ENCODE measurements at regions not wholly inside any gene's neighbourhood (a gene's known extent, or its start where the extent isn't known, plus 50 kb on each side); places are given as distances from the start of the nearest gene placed in this dataset.

- ATAC-seq (ENCODE audit: low read depth) (no peak), DNase-seq (ENCODE audit: low spot score) (no peak)
- TF ChIP-seq CTCF (IDR thresholded peaks at IDR 0.05; ENCODE audit: poor library complexity, severe bottlenecking), result no peak
- no peak overlapping the region for H3K4me3 ChIP-seq (ENCODE audit: severe bottlenecking)
- no peaks in the 10 kb centered on the region for H3K36me3 ChIP-seq (ENCODE audit: low read depth)
- H3K27me3 ChIP-seq (ENCODE audit: insufficient read depth, poor library complexity, severe bottlenecking), result peaks cover 8% of the 10 kb centered on the region
- H3K4me1 ChIP-seq (ENCODE audit: insufficient read depth, poor library complexity, severe bottlenecking), result no peaks in the 10 kb centered on the region
- no peak overlapping the region for H3K27ac ChIP-seq (ENCODE audit: poor library complexity, severe bottlenecking)
- H3K9me3 ChIP-seq (ENCODE audit: severe bottlenecking), result no peaks in the 10 kb centered on the region
Observed at GRCh38 chr5:31083364-31083763, 110.1 kb upstream of the CDH6 start.

- Histone ChIP-seq H3K27me3 (ENCODE audit: insufficient read depth, poor library complexity, severe bottlenecking) (peaks cover 17% of the 10 kb centered on the region), H3K4me1 (ENCODE audit: insufficient read depth, poor library complexity, severe bottlenecking) (no peaks in the 10 kb centered on the region), H3K36me3 (ENCODE audit: low read depth) (no peaks in the 10 kb centered on the region), H3K9me3 (ENCODE audit: severe bottlenecking) (no peaks in the 10 kb centered on the region), H3K4me3 (ENCODE audit: severe bottlenecking) (no peak overlapping the region), H3K27ac (ENCODE audit: poor library complexity, severe bottlenecking) (no peak overlapping the region)
- TF ChIP-seq CTCF (IDR thresholded peaks at IDR 0.05; ENCODE audit: poor library complexity, severe bottlenecking), result no peak
- ATAC-seq (ENCODE audit: low read depth) (no peak), DNase-seq (ENCODE audit: low spot score) (no peak)
Observed at GRCh38 chr5:31079668-31080067, 113.8 kb upstream of the CDH6 start.

- Histone ChIP-seq H3K4me3 (ENCODE audit: severe bottlenecking) (no peak overlapping the region), H3K27me3 (ENCODE audit: insufficient read depth, poor library complexity, severe bottlenecking) (peaks cover 17% of the 10 kb centered on the region), H3K36me3 (ENCODE audit: low read depth) (no peaks in the 10 kb centered on the region), H3K9me3 (ENCODE audit: severe bottlenecking) (no peaks in the 10 kb centered on the region), H3K27ac (ENCODE audit: poor library complexity, severe bottlenecking) (no peak overlapping the region), H3K4me1 (ENCODE audit: insufficient read depth, poor library complexity, severe bottlenecking) (no peaks in the 10 kb centered on the region)
- ATAC-seq (ENCODE audit: low read depth) (no peak), DNase-seq (ENCODE audit: low spot score) (no peak)
- TF ChIP-seq CTCF (IDR thresholded peaks at IDR 0.05; ENCODE audit: poor library complexity, severe bottlenecking), result no peak
Observed at GRCh38 chr5:31078956-31079355, 114.5 kb upstream of the CDH6 start.

GRCh38 chr5:31075981-31076380 is 117.5 kb upstream of the CDH6 start:
- no peaks in the 10 kb centered on the region for H3K36me3 ChIP-seq (ENCODE audit: low read depth)
- no peak for DNase-seq (ENCODE audit: low spot score)

More at GRCh38 chr5:31075981-31076380, 117.5 kb upstream of the CDH6 start:
- no peak for ATAC-seq (ENCODE audit: low read depth)
- Histone ChIP-seq H3K27me3 (ENCODE audit: insufficient read depth, poor library complexity, severe bottlenecking) (peaks cover 17% of the 10 kb centered on the region), H3K4me3 (ENCODE audit: severe bottlenecking) (no peak overlapping the region), H3K4me1 (ENCODE audit: insufficient read depth, poor library complexity, severe bottlenecking) (no peaks in the 10 kb centered on the region), H3K9me3 (ENCODE audit: severe bottlenecking) (no peaks in the 10 kb centered on the region), H3K27ac (ENCODE audit: poor library complexity, severe bottlenecking) (no peak overlapping the region)
- no peak for TF ChIP-seq CTCF (IDR thresholded peaks at IDR 0.05; ENCODE audit: poor library complexity, severe bottlenecking)
